ENCODE measurements at regions not wholly inside any gene's neighbourhood (a gene's known extent, or its start where the extent isn't known, plus 50 kb on each side); places are given as distances from the start of the nearest gene placed in this dataset.

DNA sequence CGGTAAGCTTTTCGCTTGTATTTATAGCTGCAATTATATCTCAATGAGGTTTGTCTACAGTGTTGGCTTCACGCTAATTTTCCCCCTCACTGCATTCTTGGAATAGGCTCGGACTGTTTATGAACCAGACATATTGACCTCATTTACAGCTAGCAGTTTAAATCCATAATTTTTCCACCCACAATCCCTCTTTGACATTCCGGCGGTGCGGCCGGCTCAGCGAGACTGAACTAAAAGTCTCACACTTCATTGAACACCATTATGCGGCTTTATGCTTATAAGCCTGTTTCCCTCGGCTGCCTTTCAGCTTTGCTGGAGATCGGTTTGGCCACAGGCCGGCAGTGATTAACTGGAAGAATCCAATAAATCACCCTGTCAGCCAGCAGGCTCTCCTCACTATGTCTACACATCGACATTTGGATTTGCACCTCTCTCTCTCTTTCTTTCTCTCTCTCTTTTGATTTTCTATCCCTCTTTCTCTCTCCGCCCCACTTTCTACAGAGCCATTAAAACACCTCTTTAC lies 315.0 kb upstream of the TLE4 start:
- dilution Hi-C loops (cut with MboI; ENCODE audit: extremely low pct_ligation_motif_present, low sequenced_read_pairs), result no loop called here
- ChIA-PET CTCF (no interaction called here), POLR2A (no interaction called here)
- no peaks in the 10 kb centered on the region for H4K20me1 ChIP-seq (replicated peaks; ENCODE audit: control insufficient read depth, extremely low read depth, insufficient read depth, low read length)
- intact Hi-C loops (cut with micrococcal nuclease), result no loop called here
- FAIRE-seq (no peak), DNase-seq (ENCODE audit: low read depth, low spot score) (no peak)
- H3K4me2 ChIP-seq (ENCODE audit: insufficient read depth, low read length), result no peak overlapping the region
- H3K27me3 ChIP-seq (ENCODE audit: control insufficient read depth in 2 of 2, insufficient read depth in 2 of 2, low read length in 2 of 2), result peaks cover 6% of the 10 kb centered on the region in 2 experiments
- H3K4me1 ChIP-seq (ENCODE audit: control insufficient read depth, extremely low read depth, insufficient read depth, low read length), result no peaks in the 10 kb centered on the region
- H3K36me3 ChIP-seq (ENCODE audit: control insufficient read depth in 2 of 2, extremely low read depth in 1 of 2, insufficient read depth in 2 of 2, low read length in 2 of 2), result no peaks in the 10 kb centered on the region
- BruUV-seq (replicated peaks), result no TSS peak
- no peaks in the 10 kb centered on the region for H3K79me2 ChIP-seq (ENCODE audit: control insufficient read depth, insufficient read depth, low read length)
- no peak overlapping the region for H3K9ac ChIP-seq (replicated peaks; ENCODE audit: extremely low read depth, insufficient read depth, low read length)
- H3K4me3 ChIP-seq (replicated peaks in 1 of 3; ENCODE audit: insufficient read depth in 1 of 3, low read depth in 1 of 3, low read length in 3 of 3), result no peak overlapping the region
- TF ChIP-seq JUN (IDR thresholded peaks at IDR 0.05; ENCODE audit: borderline replicate concordance, insufficient read depth, insufficient read length, low read depth) (no peak), POLR2A (IDR thresholded peaks at IDR 0.05; ENCODE audit: low read depth, low read length) (no peak), FOS (IDR thresholded peaks at IDR 0.05; ENCODE audit: borderline replicate concordance, insufficient read depth, low read length) (no peak), MYC (IDR thresholded peaks at IDR 0.05; ENCODE audit: low read depth, low read length) (no peak), EZH2 (IDR thresholded peaks at IDR 0.05; ENCODE audit: borderline replicate concordance, low read depth, low read length, severe bottlenecking) (no peak), GATA2 (IDR thresholded peaks at IDR 0.05; ENCODE audit: insufficient read depth, insufficient read length, low read depth, low read length) (no peak), POLR2AphosphoS5 (IDR thresholded peaks at IDR 0.05; ENCODE audit: insufficient read depth, low read depth, low read length) (no peak)
- TF ChIP-seq, protein P1, sequence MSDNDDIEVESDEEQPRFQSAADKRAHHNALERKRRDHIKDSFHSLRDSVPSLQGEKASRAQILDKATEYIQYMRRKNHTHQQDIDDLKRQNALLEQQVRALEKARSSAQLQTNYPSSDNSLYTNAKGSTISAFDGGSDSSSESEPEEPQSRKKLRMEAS (IDR thresholded peaks at IDR 0.05; ENCODE audit: insufficient read depth, insufficient read length), result no peak
- TF ChIP-seq, protein P2, sequence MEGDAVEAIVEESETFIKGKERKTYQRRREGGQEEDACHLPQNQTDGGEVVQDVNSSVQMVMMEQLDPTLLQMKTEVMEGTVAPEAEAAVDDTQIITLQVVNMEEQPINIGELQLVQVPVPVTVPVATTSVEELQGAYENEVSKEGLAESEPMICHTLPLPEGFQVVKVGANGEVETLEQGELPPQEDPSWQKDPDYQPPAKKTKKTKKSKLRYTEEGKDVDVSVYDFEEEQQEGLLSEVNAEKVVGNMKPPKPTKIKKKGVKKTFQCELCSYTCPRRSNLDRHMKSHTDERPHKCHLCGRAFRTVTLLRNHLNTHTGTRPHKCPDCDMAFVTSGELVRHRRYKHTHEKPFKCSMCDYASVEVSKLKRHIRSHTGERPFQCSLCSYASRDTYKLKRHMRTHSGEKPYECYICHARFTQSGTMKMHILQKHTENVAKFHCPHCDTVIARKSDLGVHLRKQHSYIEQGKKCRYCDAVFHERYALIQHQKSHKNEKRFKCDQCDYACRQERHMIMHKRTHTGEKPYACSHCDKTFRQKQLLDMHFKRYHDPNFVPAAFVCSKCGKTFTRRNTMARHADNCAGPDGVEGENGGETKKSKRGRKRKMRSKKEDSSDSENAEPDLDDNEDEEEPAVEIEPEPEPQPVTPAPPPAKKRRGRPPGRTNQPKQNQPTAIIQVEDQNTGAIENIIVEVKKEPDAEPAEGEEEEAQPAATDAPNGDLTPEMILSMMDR (IDR thresholded peaks at IDR 0.05; ENCODE audit: extremely low read depth in 1 of 2, insufficient read depth in 1 of 2, low read depth in 1 of 2, low read length in 2 of 2), result no peak
- no peak overlapping the region for H3K27ac ChIP-seq (ENCODE audit: insufficient read depth, low read depth, low read length)
- no peak overlapping the region for H2AFZ ChIP-seq (ENCODE audit: low read depth, low read length)
- no peaks in the 10 kb centered on the region for H3K9me1 ChIP-seq (replicated peaks; ENCODE audit: control insufficient read depth, extremely low read depth, insufficient read depth, low read length)
- no peaks in the 10 kb centered on the region for H3K9me3 ChIP-seq (replicated peaks; ENCODE audit: control insufficient read depth, insufficient read depth, low read length)
